SK-N-SH treated with all-trans-retinoic acid at 6 μM for 48 hours (cell line): ENCODE measurements at regions not wholly inside any gene's neighbourhood (a gene's known extent, or its start where the extent isn't known, plus 50 kb on each side); places are given as distances from the start of the nearest gene placed in this dataset.

Experiments
- ATAC-seq: fragments of 200-7000 bp; cut with Tn5 transposase; 3 replicates; pipeline ENCODE4 v1.9.1; 2020; ENCODE audit warnings: mild to moderate bottlenecking, moderate library complexity
- ARNTL ChIP-seq: fragments of 450-650 bp; formaldehyde crosslinking; IDR thresholded peaks from 2 replicates; pipeline ENCODE4 v1.5.0; 2020; ENCODE audit warnings: low read depth, mild to moderate bottlenecking, moderate library complexity, borderline replicate concordance
- BACH2 ChIP-seq: fragments of 250-450 bp; sonication (Bioruptor Pico); IDR thresholded peaks from 2 replicates; pipeline ENCODE4 v1.9.0; 2021; ENCODE audit warnings: mild to moderate bottlenecking, borderline replicate concordance
- CSDC2 ChIP-seq: fragments of 250-450 bp; sonication (Bioruptor Pico); IDR thresholded peaks from 2 replicates; pipeline ENCODE4 v1.5.0; 2020; ENCODE audit warnings: mild to moderate bottlenecking, moderate library complexity
- ESRRG ChIP-seq: fragments of 250-450 bp; sonication (Bioruptor Pico); IDR thresholded peaks from 2 replicates; pipeline ENCODE4 v1.6.1; 2021; ENCODE audit warnings: mild to moderate bottlenecking
- GLIS3 ChIP-seq: fragments of 250-450 bp; sonication (Bioruptor Pico); IDR thresholded peaks from 2 replicates; pipeline ENCODE4 v1.5.0; 2020; ENCODE audit warnings: mild to moderate bottlenecking, moderate library complexity
- ISL1 ChIP-seq: fragments of 250-450 bp; sonication (Bioruptor Pico); IDR thresholded peaks from 2 replicates; pipeline ENCODE4 v2.1.2; 2022; ENCODE audit warnings: mild to moderate bottlenecking, moderate library complexity
- PPARA ChIP-seq: fragments of 250-450 bp; sonication (Bioruptor Pico); IDR thresholded peaks from 2 replicates; pipeline ENCODE4 v1.5.0; 2020; ENCODE audit warnings: mild to moderate bottlenecking, borderline replicate concordance
- SNAI2 ChIP-seq: fragments of 250-450 bp; sonication (Bioruptor Pico); IDR thresholded peaks from 2 replicates; pipeline ENCODE4 v1.5.0; 2020; ENCODE audit warnings: mild to moderate bottlenecking, moderate library complexity
- TCF4 ChIP-seq: fragments of 250-450 bp; sonication (Bioruptor Pico); IDR thresholded peaks from 2 replicates; pipeline ENCODE4 v1.8.0; 2021; ENCODE audit warnings: mild to moderate bottlenecking, moderate library complexity, borderline replicate concordance
- TOX ChIP-seq: fragments of 250-450 bp; sonication (Bioruptor Pico); IDR thresholded peaks from 2 replicates; pipeline ENCODE4 v1.8.0; 2021; ENCODE audit warnings: mild to moderate bottlenecking, moderate library complexity, borderline replicate concordance
- ZC3H10 ChIP-seq: fragments of 250-450 bp; sonication (Bioruptor Pico); IDR thresholded peaks from 2 replicates; pipeline ENCODE4 v1.5.1; 2021; ENCODE audit warnings: mild to moderate bottlenecking, moderate library complexity
- ZFP3 ChIP-seq: fragments of 250-450 bp; sonication (Bioruptor Pico); IDR thresholded peaks from 2 replicates; pipeline ENCODE4 v1.5.0; 2020; ENCODE audit warnings: mild to moderate bottlenecking, moderate library complexity
- ZFP30 ChIP-seq: fragments of 450-650 bp; formaldehyde crosslinking; IDR thresholded peaks from 2 replicates; pipeline ENCODE4 v1.5.0; 2022; ENCODE audit warnings: mild to moderate bottlenecking, moderate library complexity
- ZNF565 ChIP-seq: fragments of 450-650 bp; formaldehyde crosslinking; conservative IDR thresholded peaks from 2 replicates; pipeline ENCODE4 v1.5.0; 2020; ENCODE audit warnings: low read depth, mild to moderate bottlenecking, moderate library complexity
- ZNF70 ChIP-seq: fragments of 450-650 bp; formaldehyde crosslinking; IDR thresholded peaks from 2 replicates; pipeline ENCODE4 v1.5.0; 2020; ENCODE audit warnings: mild to moderate bottlenecking, moderate library complexity
- ZNF8 ChIP-seq: fragments of 450-650 bp; formaldehyde crosslinking; IDR thresholded peaks from 2 replicates; pipeline ENCODE4 v1.5.0; 2020; ENCODE audit warnings: mild to moderate bottlenecking, moderate library complexity
- TF ChIP-seq, protein P1 (sequence below): fragments of 250-450 bp; sonication (Bioruptor Pico); IDR thresholded peaks from 2 replicates; pipeline ENCODE4 v1.5.1; 2020; ENCODE audit warnings: low read depth, mild to moderate bottlenecking, moderate library complexity
- TF ChIP-seq, protein P2 (sequence below): fragments of 250-450 bp; sonication (Bioruptor Pico); IDR thresholded peaks from 2 replicates; pipeline ENCODE4 v1.8.0; 2021; ENCODE audit warnings: low read depth, mild to moderate bottlenecking, moderate library complexity, borderline replicate concordance
- TF ChIP-seq, protein P3 (sequence below): fragments of 250-450 bp; sonication (Bioruptor Pico); IDR thresholded peaks from 2 replicates; pipeline ENCODE4 v1.5.1; 2021; ENCODE audit warnings: mild to moderate bottlenecking, moderate library complexity
- TF ChIP-seq, protein P4 (sequence below): fragments of 250-450 bp; sonication (Bioruptor Pico); IDR thresholded peaks from 2 replicates; pipeline ENCODE4 v1.8.0; 2020; ENCODE audit warnings: mild to moderate bottlenecking, moderate library complexity, borderline replicate concordance
- TF ChIP-seq, protein P5 (sequence below): fragments of 250-450 bp; sonication (Bioruptor Pico); IDR thresholded peaks from 2 replicates; pipeline ENCODE4 v1.5.0; 2020; ENCODE audit warnings: mild to moderate bottlenecking, moderate library complexity

DNA sequence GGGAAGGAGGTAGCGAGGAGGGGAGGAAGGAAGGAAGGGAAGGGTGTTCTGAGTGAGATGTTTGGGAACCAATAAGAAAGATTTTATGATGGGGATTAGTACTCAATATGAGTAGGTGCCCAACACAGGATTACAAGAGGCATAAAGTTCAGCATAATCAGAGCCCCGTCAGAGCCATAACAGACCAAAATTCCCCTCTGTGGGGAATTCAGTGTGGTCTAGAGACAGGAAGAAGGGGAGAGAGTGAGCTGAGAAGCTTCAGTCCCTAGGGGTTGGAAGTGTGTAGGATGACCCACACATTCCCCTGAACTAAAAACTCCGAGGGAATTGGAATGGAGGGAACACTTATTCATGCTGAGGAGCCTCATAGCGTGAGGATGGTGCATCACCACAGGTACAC is 160.3 kb upstream of the SASH1 start:
- TF ChIP-seq SNAI2 (CRISPR knock-in tag) (no peak), ZFP3 (CRISPR knock-in tag) (no peak), TCF4 (CRISPR knock-in tag) (no peak), ZNF8 (no peak), ZC3H10 (CRISPR knock-in tag) (no peak), GLIS3 (CRISPR knock-in tag) (no peak), ZFP30 (CRISPR knock-in tag) (no peak), ZNF70 (CRISPR knock-in tag) (no peak), ZNF565 (CRISPR knock-in tag) (no peak), ISL1 (CRISPR knock-in tag) (no peak), TOX (no peak), ARNTL (CRISPR knock-in tag) (no peak), CSDC2 (CRISPR knock-in tag) (no peak), ESRRG (CRISPR knock-in tag) (no peak), PPARA (CRISPR knock-in tag) (no peak)
- TF ChIP-seq, protein P1, sequence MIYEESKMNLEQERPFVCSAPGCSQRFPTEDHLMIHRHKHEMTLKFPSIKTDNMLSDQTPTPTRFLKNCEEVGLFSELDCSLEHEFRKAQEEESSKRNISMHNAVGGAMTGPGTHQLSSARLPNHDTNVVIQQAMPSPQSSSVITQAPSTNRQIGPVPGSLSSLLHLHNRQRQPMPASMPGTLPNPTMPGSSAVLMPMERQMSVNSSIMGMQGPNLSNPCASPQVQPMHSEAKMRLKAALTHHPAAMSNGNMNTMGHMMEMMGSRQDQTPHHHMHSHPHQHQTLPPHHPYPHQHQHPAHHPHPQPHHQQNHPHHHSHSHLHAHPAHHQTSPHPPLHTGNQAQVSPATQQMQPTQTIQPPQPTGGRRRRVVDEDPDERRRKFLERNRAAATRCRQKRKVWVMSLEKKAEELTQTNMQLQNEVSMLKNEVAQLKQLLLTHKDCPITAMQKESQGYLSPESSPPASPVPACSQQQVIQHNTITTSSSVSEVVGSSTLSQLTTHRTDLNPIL, result no peak
- TF ChIP-seq, protein P2, sequence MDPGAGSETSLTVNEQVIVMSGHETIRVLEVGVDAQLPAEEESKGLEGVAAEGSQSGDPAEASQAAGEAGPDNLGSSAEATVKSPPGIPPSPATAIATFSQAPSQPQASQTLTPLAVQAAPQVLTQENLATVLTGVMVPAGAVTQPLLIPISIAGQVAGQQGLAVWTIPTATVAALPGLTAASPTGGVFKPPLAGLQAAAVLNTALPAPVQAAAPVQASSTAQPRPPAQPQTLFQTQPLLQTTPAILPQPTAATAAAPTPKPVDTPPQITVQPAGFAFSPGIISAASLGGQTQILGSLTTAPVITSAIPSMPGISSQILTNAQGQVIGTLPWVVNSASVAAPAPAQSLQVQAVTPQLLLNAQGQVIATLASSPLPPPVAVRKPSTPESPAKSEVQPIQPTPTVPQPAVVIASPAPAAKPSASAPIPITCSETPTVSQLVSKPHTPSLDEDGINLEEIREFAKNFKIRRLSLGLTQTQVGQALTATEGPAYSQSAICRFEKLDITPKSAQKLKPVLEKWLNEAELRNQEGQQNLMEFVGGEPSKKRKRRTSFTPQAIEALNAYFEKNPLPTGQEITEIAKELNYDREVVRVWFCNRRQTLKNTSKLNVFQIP, result no peak
- TF ChIP-seq, protein P3, sequence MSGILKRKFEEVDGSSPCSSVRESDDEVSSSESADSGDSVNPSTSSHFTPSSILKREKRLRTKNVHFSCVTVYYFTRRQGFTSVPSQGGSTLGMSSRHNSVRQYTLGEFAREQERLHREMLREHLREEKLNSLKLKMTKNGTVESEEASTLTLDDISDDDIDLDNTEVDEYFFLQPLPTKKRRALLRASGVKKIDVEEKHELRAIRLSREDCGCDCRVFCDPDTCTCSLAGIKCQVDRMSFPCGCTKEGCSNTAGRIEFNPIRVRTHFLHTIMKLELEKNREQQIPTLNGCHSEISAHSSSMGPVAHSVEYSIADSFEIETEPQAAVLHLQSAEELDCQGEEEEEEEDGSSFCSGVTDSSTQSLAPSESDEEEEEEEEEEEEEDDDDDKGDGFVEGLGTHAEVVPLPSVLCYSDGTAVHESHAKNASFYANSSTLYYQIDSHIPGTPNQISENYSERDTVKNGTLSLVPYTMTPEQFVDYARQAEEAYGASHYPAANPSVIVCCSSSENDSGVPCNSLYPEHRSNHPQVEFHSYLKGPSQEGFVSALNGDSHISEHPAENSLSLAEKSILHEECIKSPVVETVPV, result no peak
- ATAC-seq, result no peak

DNA sequence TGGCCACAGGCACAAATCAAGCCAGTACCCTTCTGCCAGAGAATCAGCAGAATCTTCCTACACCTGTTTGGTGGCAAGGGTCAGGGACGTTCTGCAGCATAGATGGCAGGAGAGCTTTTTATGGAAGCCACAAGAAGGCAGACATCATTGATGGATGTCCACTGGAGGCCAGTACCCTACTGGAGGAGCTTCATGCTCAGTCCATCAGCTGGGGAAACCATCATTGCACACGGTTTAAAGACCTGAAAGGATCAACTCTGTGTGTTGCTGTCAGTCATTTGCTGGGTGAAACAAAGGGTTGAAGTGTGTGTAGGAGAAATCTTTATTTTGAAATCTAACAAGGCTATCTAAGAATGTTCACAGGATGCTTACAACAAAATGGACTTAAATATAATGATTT is 158.9 kb upstream of the SASH1 start:
- TF ChIP-seq BACH2 (CRISPR knock-in tag) (no peak), ZNF565 (CRISPR knock-in tag) (no peak), ARNTL (CRISPR knock-in tag) (no peak), TOX (no peak), ESRRG (CRISPR knock-in tag) (no peak), TCF4 (CRISPR knock-in tag) (no peak), PPARA (CRISPR knock-in tag) (no peak)
- TF ChIP-seq, protein P4, sequence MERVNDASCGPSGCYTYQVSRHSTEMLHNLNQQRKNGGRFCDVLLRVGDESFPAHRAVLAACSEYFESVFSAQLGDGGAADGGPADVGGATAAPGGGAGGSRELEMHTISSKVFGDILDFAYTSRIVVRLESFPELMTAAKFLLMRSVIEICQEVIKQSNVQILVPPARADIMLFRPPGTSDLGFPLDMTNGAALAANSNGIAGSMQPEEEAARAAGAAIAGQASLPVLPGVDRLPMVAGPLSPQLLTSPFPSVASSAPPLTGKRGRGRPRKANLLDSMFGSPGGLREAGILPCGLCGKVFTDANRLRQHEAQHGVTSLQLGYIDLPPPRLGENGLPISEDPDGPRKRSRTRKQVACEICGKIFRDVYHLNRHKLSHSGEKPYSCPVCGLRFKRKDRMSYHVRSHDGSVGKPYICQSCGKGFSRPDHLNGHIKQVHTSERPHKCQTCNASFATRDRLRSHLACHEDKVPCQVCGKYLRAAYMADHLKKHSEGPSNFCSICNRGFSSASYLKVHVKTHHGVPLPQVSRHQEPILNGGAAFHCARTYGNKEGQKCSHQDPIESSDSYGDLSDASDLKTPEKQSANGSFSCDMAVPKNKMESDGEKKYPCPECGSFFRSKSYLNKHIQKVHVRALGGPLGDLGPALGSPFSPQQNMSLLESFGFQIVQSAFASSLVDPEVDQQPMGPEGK (CRISPR knock-in tag), result no peak
- TF ChIP-seq, protein P1, result no peak
- TF ChIP-seq, protein P5, sequence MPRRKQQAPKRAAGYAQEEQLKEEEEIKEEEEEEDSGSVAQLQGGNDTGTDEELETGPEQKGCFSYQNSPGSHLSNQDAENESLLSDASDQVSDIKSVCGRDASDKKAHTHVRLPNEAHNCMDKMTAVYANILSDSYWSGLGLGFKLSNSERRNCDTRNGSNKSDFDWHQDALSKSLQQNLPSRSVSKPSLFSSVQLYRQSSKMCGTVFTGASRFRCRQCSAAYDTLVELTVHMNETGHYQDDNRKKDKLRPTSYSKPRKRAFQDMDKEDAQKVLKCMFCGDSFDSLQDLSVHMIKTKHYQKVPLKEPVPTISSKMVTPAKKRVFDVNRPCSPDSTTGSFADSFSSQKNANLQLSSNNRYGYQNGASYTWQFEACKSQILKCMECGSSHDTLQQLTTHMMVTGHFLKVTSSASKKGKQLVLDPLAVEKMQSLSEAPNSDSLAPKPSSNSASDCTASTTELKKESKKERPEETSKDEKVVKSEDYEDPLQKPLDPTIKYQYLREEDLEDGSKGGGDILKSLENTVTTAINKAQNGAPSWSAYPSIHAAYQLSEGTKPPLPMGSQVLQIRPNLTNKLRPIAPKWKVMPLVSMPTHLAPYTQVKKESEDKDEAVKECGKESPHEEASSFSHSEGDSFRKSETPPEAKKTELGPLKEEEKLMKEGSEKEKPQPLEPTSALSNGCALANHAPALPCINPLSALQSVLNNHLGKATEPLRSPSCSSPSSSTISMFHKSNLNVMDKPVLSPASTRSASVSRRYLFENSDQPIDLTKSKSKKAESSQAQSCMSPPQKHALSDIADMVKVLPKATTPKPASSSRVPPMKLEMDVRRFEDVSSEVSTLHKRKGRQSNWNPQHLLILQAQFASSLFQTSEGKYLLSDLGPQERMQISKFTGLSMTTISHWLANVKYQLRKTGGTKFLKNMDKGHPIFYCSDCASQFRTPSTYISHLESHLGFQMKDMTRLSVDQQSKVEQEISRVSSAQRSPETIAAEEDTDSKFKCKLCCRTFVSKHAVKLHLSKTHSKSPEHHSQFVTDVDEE (CRISPR knock-in tag), result no peak
- TF ChIP-seq, protein P2, result no peak
- ATAC-seq, result no peak
